Small intestine (tissue), 7 donors: ENCODE measurements at regions not wholly inside any gene's neighbourhood (a gene's known extent, or its start where the extent isn't known, plus 50 kb on each side); places are given as distances from the start of the nearest gene placed in this dataset.
A peak's percentile ranks its signal among the peaks of the same experiment; 100 is the strongest.
"Not testable (repeated sequence)": the region's sequence is repeated elsewhere in the genome, so short reads cannot be mapped to it uniquely, and the experiment has no call there.

Source experiments
- DNase-seq, 2 donors: peaks; one replicate each; pipeline versions ENCODE4 v3.0.0 to v3.0.0-alpha.2; 2013
- FAIRE-seq: peaks from 2 replicates; lab custom pipeline; 2012; peaks lifted over from hg19 to GRCh38; lab: Jason Lieb, UNC
- H3K27ac ChIP-seq, 3 donors: one replicate each; pipeline ENCODE4 v1.5.1; 2013; ENCODE audit warnings: low read length in 2 of 3, mild to moderate bottlenecking in 2 of 3, control low read depth in 1 of 3, inconsistent platforms in 1 of 3, low read depth in 1 of 3, moderate library complexity in 1 of 3
- H3K27me3 ChIP-seq, 3 donors: one replicate each; pipeline ENCODE4 v1.6.1; 2013; ENCODE audit warnings: low read length in 3 of 3, inconsistent platforms in 1 of 3; ENCODE audit not compliant: control insufficient read depth in 3 of 3, insufficient read depth in 3 of 3
- H3K36me3 ChIP-seq, 3 donors: one replicate each; pipeline ENCODE4 v1.6.1; 2013; ENCODE audit warnings: low read length in 3 of 3, inconsistent platforms in 1 of 3, low read depth in 1 of 3, mild to moderate bottlenecking in 1 of 3, moderate library complexity in 1 of 3; ENCODE audit not compliant: control insufficient read depth in 3 of 3, insufficient read depth in 2 of 3
- H3K4me1 ChIP-seq, 3 donors: one replicate each; pipeline ENCODE4 v1.6.1; 2013; ENCODE audit warnings: low read length in 2 of 3, inconsistent platforms in 1 of 3, low read depth in 1 of 3, mild to moderate bottlenecking in 1 of 3, moderate library complexity in 1 of 3; ENCODE audit not compliant: control insufficient read depth in 3 of 3, insufficient read depth in 2 of 3
- H3K4me3 ChIP-seq, 3 donors: one replicate each; pipeline ENCODE4 v1.5.1; 2013; ENCODE audit warnings: low read length in 3 of 3, control low read depth in 1 of 3, inconsistent platforms in 1 of 3, low read depth in 1 of 3, mild to moderate bottlenecking in 1 of 3, moderate library complexity in 1 of 3
- H3K9me3 ChIP-seq, 2 donors: one replicate each; pipeline ENCODE4 v1.6.1; 2013; ENCODE audit warnings: low read depth in 1 of 2, low read length in 1 of 2; ENCODE audit not compliant: control insufficient read depth in 2 of 2, insufficient read depth in 1 of 2
- WGBS, 3 donors: extraction: QIAGEN DNeasy Blood & Tissue Kit; methylation state at CpG; one replicate each; pipeline ENCODE4 v1.1.7; 2013; 5-methylcytosine and 5-hydroxymethylcytosine counted together
- donor health status: healthy with polysubstance abuse.
- donor health status: control.
- donor health status: control.
- donor health status: Bipolar disorder and iron deficiency.
- donor health status: healthy.

GRCh38 chr3:130029531-130030289 is 51.9 kb upstream of the ALG1L2 start:
- not testable (repeated sequence) for H3K36me3 ChIP-seq, DNase-seq, H3K27ac ChIP-seq, H3K9me3 ChIP-seq, H3K27me3 ChIP-seq, H3K4me3 ChIP-seq, H3K4me1 ChIP-seq
- peak; percentile 10 for FAIRE-seq
- WGBS, 3 donors = 87 to 90% (median 87%) methylated on average over 21 to 22 of the region's 22 CpGs
